ENCODE measurements at regions not wholly inside any gene's neighbourhood (a gene's known extent, or its start where the extent isn't known, plus 50 kb on each side); places are given as distances from the start of the nearest gene placed in this dataset.

DNA sequence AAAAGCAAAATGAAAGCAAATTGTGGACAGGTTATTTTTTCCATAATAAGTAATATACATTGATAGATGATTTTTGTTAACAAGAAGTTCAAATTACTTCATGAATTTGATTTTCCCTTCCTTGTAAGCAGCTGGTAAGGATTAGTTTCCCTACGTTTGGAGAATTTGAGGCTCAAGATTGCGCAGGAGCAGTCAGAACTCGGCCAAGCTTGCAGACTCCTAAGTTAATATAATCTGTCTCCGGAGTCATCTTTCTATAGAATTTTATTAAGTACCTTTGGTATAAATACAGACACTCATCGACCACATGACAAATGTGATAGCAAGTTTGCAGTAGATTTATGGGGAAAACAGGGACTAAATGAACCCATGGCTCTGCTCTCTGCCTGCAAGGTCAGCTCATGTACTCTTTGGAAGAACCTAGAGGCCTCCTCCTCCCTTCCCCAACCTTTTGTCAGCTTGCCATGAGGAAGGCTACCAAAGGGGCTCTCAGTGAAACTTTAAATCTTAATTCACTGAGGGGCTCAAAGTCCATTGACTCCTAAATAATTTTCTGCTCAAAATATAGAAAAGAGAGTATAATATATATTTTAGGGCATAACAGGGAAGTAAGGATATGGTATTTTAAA, 89.2 kb upstream of the CTTNBP2 start:
- Mint-ChIP-seq H3K9me3 (peaks cover 2% of the 10 kb centered on the region), H3K36me3 (ENCODE audit: low read depth) (no peaks in the 10 kb centered on the region), H3K4me3 (no peak overlapping the region), H3K4me1 (ENCODE audit: low read depth) (no peaks in the 10 kb centered on the region), H3K27ac (no peak overlapping the region), H3K27me3 (no peaks in the 10 kb centered on the region)
- Histone ChIP-seq H3K4me3 (ENCODE audit: low read length) (no peak overlapping the region), H3K27ac (ENCODE audit: low read depth in 1 of 2, low read length in 2 of 2) (no peak overlapping the region), H3K36me3 (ENCODE audit: insufficient read depth, low read length) (no peaks in the 10 kb centered on the region), H3K9me3 (ENCODE audit: control insufficient read depth in 1 of 2, insufficient read depth in 1 of 2, low read length in 2 of 2) (no peaks in the 10 kb centered on the region), H3K4me1 (ENCODE audit: insufficient read depth, low read length) (no peaks in the 10 kb centered on the region), H3K27me3 (ENCODE audit: control insufficient read depth in 1 of 2, insufficient read depth in 2 of 2, low read length in 2 of 2) (no peaks in the 10 kb centered on the region)
- TF ChIP-seq, protein P1, sequence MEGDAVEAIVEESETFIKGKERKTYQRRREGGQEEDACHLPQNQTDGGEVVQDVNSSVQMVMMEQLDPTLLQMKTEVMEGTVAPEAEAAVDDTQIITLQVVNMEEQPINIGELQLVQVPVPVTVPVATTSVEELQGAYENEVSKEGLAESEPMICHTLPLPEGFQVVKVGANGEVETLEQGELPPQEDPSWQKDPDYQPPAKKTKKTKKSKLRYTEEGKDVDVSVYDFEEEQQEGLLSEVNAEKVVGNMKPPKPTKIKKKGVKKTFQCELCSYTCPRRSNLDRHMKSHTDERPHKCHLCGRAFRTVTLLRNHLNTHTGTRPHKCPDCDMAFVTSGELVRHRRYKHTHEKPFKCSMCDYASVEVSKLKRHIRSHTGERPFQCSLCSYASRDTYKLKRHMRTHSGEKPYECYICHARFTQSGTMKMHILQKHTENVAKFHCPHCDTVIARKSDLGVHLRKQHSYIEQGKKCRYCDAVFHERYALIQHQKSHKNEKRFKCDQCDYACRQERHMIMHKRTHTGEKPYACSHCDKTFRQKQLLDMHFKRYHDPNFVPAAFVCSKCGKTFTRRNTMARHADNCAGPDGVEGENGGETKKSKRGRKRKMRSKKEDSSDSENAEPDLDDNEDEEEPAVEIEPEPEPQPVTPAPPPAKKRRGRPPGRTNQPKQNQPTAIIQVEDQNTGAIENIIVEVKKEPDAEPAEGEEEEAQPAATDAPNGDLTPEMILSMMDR (IDR thresholded peaks at IDR 0.05) = no peak
- DNase-seq (no peak), ATAC-seq (ENCODE audit: poor library complexity) (no peak)
- ChIA-PET CTCF (no interaction called here), POLR2A (no interaction called here)
- intact Hi-C loops (cut with DNase I, micrococcal nuclease) = no loop called here

DNA sequence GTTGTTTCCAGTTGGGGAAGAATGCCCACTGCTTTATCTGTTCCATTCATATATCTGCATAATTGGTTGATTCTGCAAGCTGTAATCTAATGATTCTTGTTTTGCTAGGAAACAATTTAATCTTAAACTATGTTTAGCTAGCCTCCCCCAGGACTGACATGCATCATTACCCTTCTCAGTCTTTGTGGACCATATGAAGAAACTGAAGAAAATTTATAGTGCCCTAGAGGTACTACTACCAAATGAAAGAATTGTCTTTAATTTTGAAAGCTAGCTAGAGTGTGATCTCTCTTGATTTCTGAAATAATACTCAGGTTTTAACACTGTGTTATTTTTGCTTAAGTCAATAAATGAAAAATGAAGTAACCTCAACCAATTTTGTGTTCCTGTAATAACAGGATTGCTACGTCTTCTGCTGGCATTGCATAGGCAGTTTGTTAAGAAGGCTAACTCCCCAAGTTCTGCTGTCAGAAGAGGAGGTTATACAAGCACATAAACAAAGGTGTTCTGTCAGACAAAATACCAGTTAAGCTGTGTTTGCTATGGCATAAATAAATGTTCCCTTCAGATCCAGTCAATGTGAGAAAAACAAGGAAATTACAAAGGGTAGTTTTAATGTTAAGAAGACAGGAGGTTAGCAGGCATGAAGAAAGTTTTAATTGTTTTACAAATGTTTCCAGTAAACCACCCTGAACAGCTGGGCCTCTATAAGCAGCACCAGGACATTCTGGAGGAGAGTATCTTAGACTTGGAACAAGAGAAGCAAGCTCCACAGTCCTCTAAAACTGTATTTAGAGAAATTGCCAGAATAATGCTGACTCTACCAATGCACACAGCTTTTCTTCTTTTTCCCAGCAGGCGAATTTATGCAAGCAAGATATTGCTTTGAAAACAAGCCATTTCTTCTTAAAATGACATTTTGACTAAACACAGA, 90.3 kb upstream of the CTTNBP2 start:
- no peaks in the 10 kb centered on the region for H3K27me3 Mint-ChIP-seq
- H3K36me3 Mint-ChIP-seq (ENCODE audit: low read depth) = no peaks in the 10 kb centered on the region
- H3K4me1 Mint-ChIP-seq (ENCODE audit: low read depth) = no peaks in the 10 kb centered on the region
- no peak for ATAC-seq (ENCODE audit: poor library complexity)
- Histone ChIP-seq H3K27ac (ENCODE audit: low read depth in 1 of 2, low read length in 2 of 2) (no peak overlapping the region), H3K4me1 (ENCODE audit: insufficient read depth, low read length) (no peaks in the 10 kb centered on the region), H3K9me3 (ENCODE audit: control insufficient read depth in 1 of 2, insufficient read depth in 1 of 2, low read length in 2 of 2) (no peaks in the 10 kb centered on the region), H3K36me3 (ENCODE audit: insufficient read depth, low read length) (no peaks in the 10 kb centered on the region), H3K27me3 (ENCODE audit: control insufficient read depth in 1 of 2, insufficient read depth in 2 of 2, low read length in 2 of 2) (no peaks in the 10 kb centered on the region), H3K4me3 (ENCODE audit: low read length) (no peak overlapping the region)
- CTCF ChIA-PET = no interaction called here
- POLR2A ChIA-PET = no interaction called here
- DNase-seq = no peak
- no peak overlapping the region for H3K4me3 Mint-ChIP-seq
- intact Hi-C loops (cut with DNase I, micrococcal nuclease) = no loop called here
- TF ChIP-seq, protein P1 (IDR thresholded peaks at IDR 0.05) = no peak
- H3K27ac Mint-ChIP-seq = no peak overlapping the region
- H3K9me3 Mint-ChIP-seq = peaks cover 2% of the 10 kb centered on the region

DNA sequence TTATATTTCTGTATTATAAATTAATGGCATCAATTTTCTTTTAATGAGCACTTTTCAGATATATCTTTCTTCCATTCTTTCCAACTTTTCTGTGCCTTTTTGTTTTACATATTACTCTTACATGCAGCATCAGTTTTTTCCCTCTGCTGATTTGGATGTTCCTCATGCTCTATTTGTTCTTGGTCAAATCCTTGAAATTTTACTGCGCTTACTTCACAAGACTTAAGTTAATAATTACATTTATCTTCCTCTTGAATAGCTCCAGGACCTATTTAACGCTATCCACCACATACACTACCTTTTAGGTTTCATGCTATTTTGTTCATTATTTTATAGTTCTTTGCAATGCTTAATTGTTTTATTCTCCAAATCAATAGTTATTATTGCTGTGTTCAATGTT, 97.6 kb upstream of the CTTNBP2 start:
- POLR2A ChIA-PET = no interaction called here
- H3K36me3 ChIP-seq (ENCODE audit: insufficient read depth, low read length) = no peaks in the 10 kb centered on the region
- no peaks in the 10 kb centered on the region for H3K36me3 Mint-ChIP-seq (ENCODE audit: low read depth)
- intact Hi-C loops (cut with DNase I, micrococcal nuclease) = no loop called here
- no peaks in the 10 kb centered on the region for H3K27me3 ChIP-seq (ENCODE audit: control insufficient read depth in 1 of 2, insufficient read depth in 2 of 2, low read length in 2 of 2)
- H3K27me3 Mint-ChIP-seq = no peaks in the 10 kb centered on the region
- no peaks in the 10 kb centered on the region for H3K4me1 Mint-ChIP-seq (ENCODE audit: low read depth)
- TF ChIP-seq, protein P1 (IDR thresholded peaks at IDR 0.05) = no peak
- no peak overlapping the region for H3K4me3 ChIP-seq (ENCODE audit: low read length)
- H3K9me3 Mint-ChIP-seq = peaks cover 2% of the 10 kb centered on the region
- CTCF ChIA-PET = no interaction called here
- no peak overlapping the region for H3K27ac Mint-ChIP-seq
- DNase-seq (no peak), ATAC-seq (ENCODE audit: poor library complexity) (no peak)
- H3K4me1 ChIP-seq (ENCODE audit: insufficient read depth, low read length) = no peaks in the 10 kb centered on the region
- H3K9me3 ChIP-seq (ENCODE audit: control insufficient read depth in 1 of 2, insufficient read depth in 1 of 2, low read length in 2 of 2) = no peaks in the 10 kb centered on the region
- H3K4me3 Mint-ChIP-seq = no peak overlapping the region
- H3K27ac ChIP-seq (ENCODE audit: low read depth in 1 of 2, low read length in 2 of 2) = no peak overlapping the region

Data from CD4-positive, alpha-beta T cell (primary cell).